ENCODE measurements at regions not wholly inside any gene's neighbourhood (a gene's known extent, or its start where the extent isn't known, plus 50 kb on each side); places are given as distances from the start of the nearest gene placed in this dataset.

- ATAC-seq (no peak), DNase-seq (no peak)
- intact Hi-C loops (cut with DNase I) = no loop called here
- H3K27ac ChIP-seq = no peak overlapping the region
- TF ChIP-seq CTCF (IDR thresholded peaks at IDR 0.05) (no peak), POLR2A (IDR thresholded peaks at IDR 0.05) (no peak)
- H3K9me3 ChIP-seq = no peaks in the 10 kb centered on the region
- H3K4me3 ChIP-seq = no peak overlapping the region
- 56 to 61% methylated on average over 7 of the region's 7 CpGs for WGBS, 2 donors
- H3K4me1 ChIP-seq = no peaks in the 10 kb centered on the region
- H3K36me3 ChIP-seq (replicated peaks in 1 of 2; ENCODE audit: insufficient read depth in 1 of 2, low read depth in 2 of 2) = no peaks in the 10 kb centered on the region
- no peaks in the 10 kb centered on the region for H3K27me3 ChIP-seq
These were observed 859.5 kb upstream of the CNTNAP5 start for GRCh38 chr2:123165616-123166015.

- TF ChIP-seq CTCF (IDR thresholded peaks at IDR 0.05) = no peak
- Histone ChIP-seq H3K9me3 (no peaks in the 10 kb centered on the region), H3K4me3 (no peak overlapping the region), H3K27me3 (no peaks in the 10 kb centered on the region), H3K4me1 (no peaks in the 10 kb centered on the region), H3K27ac (no peak overlapping the region), H3K36me3 (replicated peaks in 1 of 2; ENCODE audit: insufficient read depth in 1 of 2, low read depth in 2 of 2) (no peaks in the 10 kb centered on the region)
- no peak for ATAC-seq
- no peak for DNase-seq
- intact Hi-C loops (cut with DNase I) = no loop called here
- whole genome bisulfite sequencing, 2 donors = 55 to 56% methylated on average over 3 of the region's 3 CpGs
These were observed 845.6 kb upstream of the CNTNAP5 start for GRCh38 chr2:123179526-123179925.

GRCh38 chr2:123195957-123196356, 829.1 kb upstream of the CNTNAP5 start:
- ATAC-seq (no peak), DNase-seq (no peak)
- Histone ChIP-seq H3K9me3 (no peaks in the 10 kb centered on the region), H3K27me3 (no peaks in the 10 kb centered on the region), H3K4me1 (no peaks in the 10 kb centered on the region), H3K4me3 (no peak overlapping the region), H3K27ac (no peak overlapping the region), H3K36me3 (replicated peaks in 1 of 2; ENCODE audit: insufficient read depth in 1 of 2, low read depth in 2 of 2) (no peaks in the 10 kb centered on the region)
- 75% methylated on average over 4 of the region's 4 CpGs for WGBS, 2 donors
- TF ChIP-seq CTCF (IDR thresholded peaks at IDR 0.05) (no peak), POLR2A (IDR thresholded peaks at IDR 0.05) (no peak)
- intact Hi-C loops (cut with DNase I) = no loop called here

GRCh38 chr2:123200035-123200434, 825.1 kb upstream of the CNTNAP5 start:
- intact Hi-C loops (cut with DNase I) = no loop called here
- Histone ChIP-seq H3K27me3 (no peaks in the 10 kb centered on the region), H3K36me3 (replicated peaks in 1 of 2; ENCODE audit: insufficient read depth in 1 of 2, low read depth in 2 of 2) (no peaks in the 10 kb centered on the region), H3K27ac (no peak overlapping the region), H3K9me3 (no peaks in the 10 kb centered on the region), H3K4me3 (no peak overlapping the region), H3K4me1 (no peaks in the 10 kb centered on the region)
- TF ChIP-seq CTCF (IDR thresholded peaks at IDR 0.05) (no peak), POLR2A (IDR thresholded peaks at IDR 0.05) (no peak)
- DNase-seq = no peak
- no peak for ATAC-seq
- 55 to 61% methylated on average over 2 of the region's 2 CpGs for WGBS, 2 donors

GRCh38 chr2:123207245-123207644, 817.8 kb upstream of the CNTNAP5 start:
- TF ChIP-seq CTCF (IDR thresholded peaks at IDR 0.05) = no peak
- TF ChIP-seq POLR2A (IDR thresholded peaks at IDR 0.05) = no peak
- no peak overlapping the region for H3K27ac ChIP-seq
- H3K4me3 ChIP-seq = no peak overlapping the region
- ATAC-seq (no peak), DNase-seq (no peak)
- H3K36me3 ChIP-seq (replicated peaks in 1 of 2; ENCODE audit: insufficient read depth in 1 of 2, low read depth in 2 of 2) = no peaks in the 10 kb centered on the region
- H3K4me1 ChIP-seq = no peaks in the 10 kb centered on the region
- intact Hi-C loops (cut with DNase I) = no loop called here
- 53 to 59% methylated on average over 2 of the region's 2 CpGs for WGBS, 2 donors
- H3K9me3 ChIP-seq = no peaks in the 10 kb centered on the region
- no peaks in the 10 kb centered on the region for H3K27me3 ChIP-seq

Data from body of pancreas (tissue), 4 donors.